Stimulated activated CD4-positive, alpha-beta T cell treated with anti-CD3 and anti-CD28 coated beads, Interleukin-12 subunit alpha, Interleukin-12 subunit beta, amount 100 ng/mL, for 4 hours (primary cell): ENCODE measurements at regions not wholly inside any gene's neighbourhood (a gene's known extent, or its start where the extent isn't known, plus 50 kb on each side); places are given as distances from the start of the nearest gene placed in this dataset.
"Not testable (repeated sequence)": the region's sequence is repeated elsewhere in the genome, so short reads cannot be mapped to it uniquely, and the experiment has no call there.

Experiments
- DNase-seq: peaks from one replicate; pipeline ENCODE4 v3.0.0-alpha.2; 2020

- DNase-seq: no peak
Measured at GRCh38 chr1:8166406-8166805, 140.3 kb upstream of the ERRFI1 start.

GRCh38 chr1:8165595-8166360 lies 139.7 kb upstream of the ERRFI1 start:
- DNase-seq: no peak

GRCh38 chr1:8164670-8165069 lies 138.6 kb upstream of the ERRFI1 start:
- DNase-seq: no peak

GRCh38 chr1:8163039-8163438 lies 136.9 kb upstream of the ERRFI1 start:
- no peak for DNase-seq

- DNase-seq: no peak
Measured at GRCh38 chr1:8162168-8162567, 136.1 kb upstream of the ERRFI1 start.

- no peak for DNase-seq
Measured at GRCh38 chr1:8161546-8162105, 135.5 kb upstream of the ERRFI1 start.

- DNase-seq: no peak
Measured at GRCh38 chr1:8159470-8160024, 133.4 kb upstream of the ERRFI1 start.

GRCh38 chr1:8158995-8159394 lies 132.9 kb upstream of the ERRFI1 start:
- no peak for DNase-seq

GRCh38 chr1:8157765-8158164 lies 131.7 kb upstream of the ERRFI1 start:
- no peak for DNase-seq

GRCh38 chr1:8155528-8156186 lies 129.5 kb upstream of the ERRFI1 start:
- no peak for DNase-seq

GRCh38 chr1:8154621-8155052 lies 128.5 kb upstream of the ERRFI1 start:
- DNase-seq: no peak

- DNase-seq: no peak
Measured at GRCh38 chr1:8153961-8154360, 127.9 kb upstream of the ERRFI1 start.

GRCh38 chr1:8152731-8153702 lies 126.9 kb upstream of the ERRFI1 start:
- no peak for DNase-seq

- DNase-seq: no peak
Measured at GRCh38 chr1:8151647-8152046, 125.5 kb upstream of the ERRFI1 start.

GRCh38 chr1:8149756-8150155 lies 123.6 kb upstream of the ERRFI1 start:
- not testable (repeated sequence) for DNase-seq

- DNase-seq: no peak
Measured at GRCh38 chr1:8147956-8148355, 121.8 kb upstream of the ERRFI1 start.

GRCh38 chr1:8146257-8146855 lies 120.2 kb upstream of the ERRFI1 start:
- DNase-seq: no peak

GRCh38 chr1:8145545-8146202 lies 119.6 kb upstream of the ERRFI1 start:
- no peak for DNase-seq

- DNase-seq: no peak
Measured at GRCh38 chr1:8144323-8144722, 118.2 kb upstream of the ERRFI1 start.

GRCh38 chr1:8142955-8143629 lies 117.0 kb upstream of the ERRFI1 start:
- DNase-seq: no peak

GRCh38 chr1:8139941-8140340 lies 113.8 kb upstream of the ERRFI1 start:
- DNase-seq: no peak
